ENCODE measurements at regions not wholly inside any gene's neighbourhood (a gene's known extent, or its start where the extent isn't known, plus 50 kb on each side); places are given as distances from the start of the nearest gene placed in this dataset.

DNA sequence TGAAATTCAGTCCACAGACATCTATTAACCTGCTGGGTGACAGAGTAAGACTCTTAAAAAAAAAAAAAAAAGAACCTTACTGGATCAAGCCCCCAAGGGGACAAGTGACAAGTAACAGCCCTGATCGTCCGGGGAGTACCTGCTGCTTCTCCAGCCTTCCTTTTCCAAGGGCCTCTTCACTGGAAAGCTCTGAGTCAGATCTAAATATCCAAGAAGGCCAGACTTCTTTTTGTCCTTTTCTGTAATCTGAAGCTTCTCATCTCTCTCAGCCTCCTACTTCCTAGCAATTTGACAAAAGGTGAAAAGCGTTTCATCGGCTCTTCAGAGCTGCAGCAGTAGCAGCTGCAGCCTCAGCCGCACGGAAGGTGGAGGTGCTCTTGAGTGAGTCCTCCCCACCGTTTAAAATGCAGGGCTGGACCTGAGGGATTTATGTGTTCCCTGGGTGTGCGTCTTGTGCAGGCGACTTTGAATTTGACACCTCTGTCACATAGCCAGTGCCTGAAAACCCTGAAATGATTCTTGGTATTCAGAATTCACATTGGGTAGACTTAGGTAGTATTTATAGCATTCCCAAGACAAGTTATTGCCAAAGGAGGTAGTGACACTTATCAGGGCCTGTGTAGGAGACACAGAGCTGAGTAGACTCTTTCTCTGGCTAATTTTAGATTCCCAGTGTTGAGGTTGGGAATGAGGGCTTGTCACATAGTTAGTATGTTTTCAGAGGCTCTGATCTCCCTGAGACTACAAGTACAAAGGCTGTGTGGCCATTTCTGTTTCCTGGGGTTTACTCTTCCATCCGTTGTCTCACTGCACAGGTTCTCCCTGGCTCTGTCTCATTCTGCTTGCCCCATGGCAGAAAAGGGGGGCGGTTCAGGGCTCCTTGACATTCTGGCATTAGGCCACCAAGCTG lies 291.2 kb upstream of the C2CD4B start:
- TF ChIP-seq, protein P1, sequence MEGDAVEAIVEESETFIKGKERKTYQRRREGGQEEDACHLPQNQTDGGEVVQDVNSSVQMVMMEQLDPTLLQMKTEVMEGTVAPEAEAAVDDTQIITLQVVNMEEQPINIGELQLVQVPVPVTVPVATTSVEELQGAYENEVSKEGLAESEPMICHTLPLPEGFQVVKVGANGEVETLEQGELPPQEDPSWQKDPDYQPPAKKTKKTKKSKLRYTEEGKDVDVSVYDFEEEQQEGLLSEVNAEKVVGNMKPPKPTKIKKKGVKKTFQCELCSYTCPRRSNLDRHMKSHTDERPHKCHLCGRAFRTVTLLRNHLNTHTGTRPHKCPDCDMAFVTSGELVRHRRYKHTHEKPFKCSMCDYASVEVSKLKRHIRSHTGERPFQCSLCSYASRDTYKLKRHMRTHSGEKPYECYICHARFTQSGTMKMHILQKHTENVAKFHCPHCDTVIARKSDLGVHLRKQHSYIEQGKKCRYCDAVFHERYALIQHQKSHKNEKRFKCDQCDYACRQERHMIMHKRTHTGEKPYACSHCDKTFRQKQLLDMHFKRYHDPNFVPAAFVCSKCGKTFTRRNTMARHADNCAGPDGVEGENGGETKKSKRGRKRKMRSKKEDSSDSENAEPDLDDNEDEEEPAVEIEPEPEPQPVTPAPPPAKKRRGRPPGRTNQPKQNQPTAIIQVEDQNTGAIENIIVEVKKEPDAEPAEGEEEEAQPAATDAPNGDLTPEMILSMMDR (conservative IDR thresholded peaks at IDR 0.05; ENCODE audit: low read depth, low read length), result no peak
- TF ChIP-seq EZH2 (IDR thresholded peaks at IDR 0.05; ENCODE audit: borderline replicate concordance, low read depth, low read length, poor library complexity, severe bottlenecking), result no peak

Data from A673 (cell line).